HUES48 (cell line): ENCODE measurements at regions not wholly inside any gene's neighbourhood (a gene's known extent, or its start where the extent isn't known, plus 50 kb on each side); places are given as distances from the start of the nearest gene placed in this dataset.
A peak's percentile ranks its signal among the peaks of the same experiment; 100 is the strongest.

Source experiments
- H3K27ac ChIP-seq: one replicate; pipeline ENCODE4 v1.7.0; 2013; ENCODE audit warnings: low read depth, low read length, inconsistent platforms
- H3K27me3 ChIP-seq: 2 replicates; pipeline ENCODE4 v1.6.1; 2013; ENCODE audit warnings: mild to moderate bottlenecking, low read length; ENCODE audit not compliant: control insufficient read depth, insufficient read depth
- H3K36me3 ChIP-seq: 2 replicates; pipeline ENCODE4 v1.6.1; 2013; ENCODE audit warnings: low read length; ENCODE audit not compliant: control insufficient read depth, insufficient read depth
- H3K4me1 ChIP-seq: 2 replicates; pipeline ENCODE4 v1.6.1; 2013; ENCODE audit warnings: mild to moderate bottlenecking, low read length; ENCODE audit not compliant: control insufficient read depth, insufficient read depth
- H3K4me3 ChIP-seq: 2 replicates; pipeline ENCODE4 v1.5.1; 2013; ENCODE audit warnings: mild to moderate bottlenecking, low read depth, low read length
- H3K9ac ChIP-seq: 2 replicates; pipeline ENCODE4 v1.6.1; 2013; ENCODE audit warnings: mild to moderate bottlenecking, low read depth, low read length, moderate library complexity
- H3K9me3 ChIP-seq: 2 replicates; pipeline ENCODE4 v1.6.1; 2013; ENCODE audit warnings: low read length; ENCODE audit not compliant: control insufficient read depth, insufficient read depth

GRCh38 chr2:164386231-164386630, 235.1 kb downstream of the GRB14 start:
- H3K27me3 ChIP-seq, result no peaks in the 10 kb centered on the region
- peaks cover 30% of the 10 kb centered on the region for H3K4me1 ChIP-seq
- no peak overlapping the region for H3K9ac ChIP-seq
- H3K4me3 ChIP-seq, result no peak overlapping the region
- no peak overlapping the region for H3K27ac ChIP-seq
- H3K9me3 ChIP-seq, result no peaks in the 10 kb centered on the region
- H3K36me3 ChIP-seq, result no peaks in the 10 kb centered on the region

- Histone ChIP-seq H3K36me3 (no peaks in the 10 kb centered on the region), H3K4me3 (no peak overlapping the region), H3K4me1 (peaks cover 27% of the 10 kb centered on the region), H3K9ac (no peak overlapping the region), H3K27ac (no peak overlapping the region), H3K9me3 (no peaks in the 10 kb centered on the region), H3K27me3 (no peaks in the 10 kb centered on the region)
Observed at GRCh38 chr2:164384434-164384833, 236.8 kb downstream of the GRB14 start.

GRCh38 chr2:164371916-164372315, 249.4 kb downstream of the GRB14 start:
- no peaks in the 10 kb centered on the region for H3K27me3 ChIP-seq
- H3K27ac ChIP-seq, result no peak overlapping the region
- peaks cover 10% of the 10 kb centered on the region for H3K9me3 ChIP-seq
- H3K9ac ChIP-seq, result no peak overlapping the region
- H3K4me3 ChIP-seq, result no peak overlapping the region
- H3K4me1 ChIP-seq, result no peaks in the 10 kb centered on the region
- H3K36me3 ChIP-seq, result no peaks in the 10 kb centered on the region

- no peaks in the 10 kb centered on the region for H3K4me1 ChIP-seq
- no peaks in the 10 kb centered on the region for H3K36me3 ChIP-seq
- no peak overlapping the region for H3K9ac ChIP-seq
- peaks cover 10% of the 10 kb centered on the region for H3K9me3 ChIP-seq
- no peak overlapping the region for H3K4me3 ChIP-seq
- H3K27me3 ChIP-seq, result no peaks in the 10 kb centered on the region
- no peak overlapping the region for H3K27ac ChIP-seq
Observed at GRCh38 chr2:164369366-164369765, 251.9 kb downstream of the GRB14 start.

GRCh38 chr2:164368896-164369295, 252.4 kb downstream of the GRB14 start:
- no peak overlapping the region for H3K9ac ChIP-seq
- H3K4me1 ChIP-seq, result no peaks in the 10 kb centered on the region
- H3K27ac ChIP-seq, result no peak overlapping the region
- H3K4me3 ChIP-seq, result no peak overlapping the region
- H3K36me3 ChIP-seq, result no peaks in the 10 kb centered on the region
- peaks cover 10% of the 10 kb centered on the region for H3K9me3 ChIP-seq
- no peaks in the 10 kb centered on the region for H3K27me3 ChIP-seq

GRCh38 chr2:164363646-164364045, 257.6 kb downstream of the GRB14 start:
- Histone ChIP-seq H3K36me3 (no peaks in the 10 kb centered on the region), H3K9me3 (no peaks in the 10 kb centered on the region), H3K4me1 (no peaks in the 10 kb centered on the region), H3K27ac (no peak overlapping the region), H3K27me3 (no peaks in the 10 kb centered on the region), H3K4me3 (no peak overlapping the region), H3K9ac (no peak overlapping the region)

- Histone ChIP-seq H3K27me3 (no peaks in the 10 kb centered on the region), H3K9ac (no peak overlapping the region), H3K9me3 (no peaks in the 10 kb centered on the region), H3K27ac (no peak overlapping the region), H3K4me1 (no peaks in the 10 kb centered on the region), H3K4me3 (no peak overlapping the region), H3K36me3 (no peaks in the 10 kb centered on the region)
Observed at GRCh38 chr2:164351536-164351935, 269.7 kb downstream of the GRB14 start.

- Histone ChIP-seq H3K27ac (peak overlapping the region; percentile 18), H3K27me3 (no peaks in the 10 kb centered on the region)
Observed at GRCh38 chr2:164335947-164336346, 285.3 kb downstream of the GRB14 start.

GRCh38 chr2:164335128-164335527, 286.2 kb downstream of the GRB14 start:
- Histone ChIP-seq H3K4me1 (peaks cover 22% of the 10 kb centered on the region), H3K9me3 (no peaks in the 10 kb centered on the region), H3K27me3 (no peaks in the 10 kb centered on the region), H3K27ac (peak overlapping the region; percentile 63), H3K36me3 (no peaks in the 10 kb centered on the region), H3K4me3 (peak overlapping the region; percentile 26; the same call in 1 of the 2 replicates), H3K9ac (peak overlapping the region; percentile 31; the same call in 1 of the 2 replicates)

More at GRCh38 chr2:164335947-164336346, 285.3 kb downstream of the GRB14 start:
- Histone ChIP-seq H3K4me3 (no peak overlapping the region; the same call in 1 of the 2 replicates), H3K9me3 (no peaks in the 10 kb centered on the region), H3K9ac (no peak overlapping the region; the same call in 1 of the 2 replicates), H3K36me3 (no peaks in the 10 kb centered on the region), H3K4me1 (peaks cover 19% of the 10 kb centered on the region)

- Histone ChIP-seq H3K9ac (no peak overlapping the region), H3K36me3 (no peaks in the 10 kb centered on the region), H3K27me3 (no peaks in the 10 kb centered on the region), H3K27ac (no peak overlapping the region), H3K4me1 (0 out of 2 replicates have a peak, but pooled peaks cover 3% of the 10 kb centered on the region), H3K4me3 (no peak overlapping the region), H3K9me3 (no peaks in the 10 kb centered on the region)
Observed at GRCh38 chr2:164328310-164328709, 293.0 kb downstream of the GRB14 start.

GRCh38 chr2:164323978-164324377, 297.3 kb downstream of the GRB14 start:
- H3K36me3 ChIP-seq, result no peaks in the 10 kb centered on the region
- H3K4me1 ChIP-seq, result no peaks in the 10 kb centered on the region
- no peak overlapping the region for H3K4me3 ChIP-seq
- H3K9me3 ChIP-seq, result no peaks in the 10 kb centered on the region
- H3K27me3 ChIP-seq, result no peaks in the 10 kb centered on the region
- no peak overlapping the region for H3K27ac ChIP-seq
- H3K9ac ChIP-seq, result no peak overlapping the region

GRCh38 chr2:164314148-164314547, 307.1 kb downstream of the GRB14 start:
- H3K27ac ChIP-seq, result no peak overlapping the region
- no peaks in the 10 kb centered on the region for H3K9me3 ChIP-seq
- no peaks in the 10 kb centered on the region for H3K4me1 ChIP-seq
- no peak overlapping the region for H3K9ac ChIP-seq
- H3K36me3 ChIP-seq, result no peaks in the 10 kb centered on the region
- H3K4me3 ChIP-seq, result no peak overlapping the region
- no peaks in the 10 kb centered on the region for H3K27me3 ChIP-seq
